Spleen (tissue), 11 donors: ENCODE measurements at regions not wholly inside any gene's neighbourhood (a gene's known extent, or its start where the extent isn't known, plus 50 kb on each side); places are given as distances from the start of the nearest gene placed in this dataset.

Source experiments
- DNase-seq: peaks from one replicate; pipeline ENCODE4 v3.0.0-alpha.2; 2020
- H3K27ac ChIP-seq, 8 donors: fragments of 200-600 bp; sonication (generic) in 7 of 8; 1 replicate in 4 of 8; 2 replicates in 4 of 8; pipeline versions ENCODE4 v1.5.0 to v1.8.0; 2016 to 2021; ENCODE audit warnings: inconsistent platforms in 4 of 8, mild to moderate bottlenecking in 4 of 8, moderate library complexity in 1 of 8
- H3K27me3 ChIP-seq, 7 donors: fragments of 200-600 bp; sonication (generic) in 6 of 7; replicated peaks in 1 of 7; 1 replicate in 4 of 7; 2 replicates in 3 of 7; pipeline versions ENCODE4 v1.5.0 to v1.8.0; 2016 to 2021; ENCODE audit warnings: inconsistent platforms in 3 of 7, mild to moderate bottlenecking in 1 of 7
- H3K36me3 ChIP-seq, 6 donors: fragments of 200-600 bp; sonication (generic) in 5 of 6; 1 replicate in 4 of 6; 2 replicates in 2 of 6; pipeline versions ENCODE4 v1.5.0 to v1.8.0; 2016 to 2021; ENCODE audit warnings: inconsistent platforms in 2 of 6
- H3K4me1 ChIP-seq, 6 donors: fragments of 200-600 bp; sonication (generic) in 5 of 6; 1 replicate in 3 of 6; 2 replicates in 3 of 6; pipeline versions ENCODE4 v1.5.0 to v1.8.0; 2016 to 2021; ENCODE audit warnings: inconsistent platforms in 3 of 6
- H3K4me3 ChIP-seq, 8 donors: fragments of 200-600 bp; sonication (generic) in 7 of 8; 1 replicate in 4 of 8; 2 replicates in 4 of 8; pipeline versions ENCODE4 v1.5.0 to v1.8.0; 2016 to 2021; ENCODE audit warnings: inconsistent platforms in 4 of 8, mild to moderate bottlenecking in 4 of 8, moderate library complexity in 2 of 8
- H3K9me3 ChIP-seq, 8 donors: fragments of 200-600 bp; sonication (generic) in 7 of 8; 1 replicate in 4 of 8; 2 replicates in 4 of 8; pipeline versions ENCODE4 v1.5.0 to v1.8.0; 2016 to 2021; ENCODE audit warnings: inconsistent platforms in 4 of 8
- CTCF ChIP-seq, 11 experiments: fragments of 200-600 bp in 7 of 11; fragments of 450-650 bp in 4 of 11; sonication (generic) in 4 of 11; IDR thresholded peaks in 8 of 11; conservative IDR thresholded peaks in 3 of 11; 1 replicate in 7 of 11; 2 replicates in 4 of 11; pipeline versions ENCODE4 v1.4.0 to v1.8.0; 2016 to 2021; ENCODE audit warnings: antibody characterized with exemption in 11 of 11, inconsistent platforms in 4 of 11, mild to moderate bottlenecking in 1 of 11
- POLR2A ChIP-seq, 3 donors: fragments of 450-650 bp; IDR thresholded peaks; one replicate each; pipeline ENCODE4 v1.5.1; 2017; ENCODE audit warnings: antibody characterized with exemption in 3 of 3, mild to moderate bottlenecking in 1 of 3
- POLR2AphosphoS5 ChIP-seq, 3 donors: sonication (generic); formaldehyde crosslinking; IDR thresholded peaks; one replicate each; pipeline ENCODE4 v1.5.1; 2017; ENCODE audit warnings: antibody characterized with exemption in 3 of 3
- WGBS, 5 donors: extraction: QIAGEN DNeasy Blood & Tissue Kit in 3 of 5; methylation state at CpG; one replicate each; pipeline versions ENCODE4 v1.1.5 to v1.1.7; 2013 to 2018; 5-methylcytosine and 5-hydroxymethylcytosine counted together
- intact Hi-C: fragments of 100-400 bp; cut with DNase I; formaldehyde crosslinking; loops from one replicate; pipeline ENCODE4 v1.15.0; 2023; ENCODE audit warnings: low total_unique reads
- donor health status: healthy with polysubstance abuse.
- donor health status: DM: no; HTN: no; CAD: no; lungs with moderate emphysema.
- donor health status: DM: no; HTN: no; CAD: no.
- donor health status: Bipolar disorder and iron deficiency.
- donor health status: healthy.
- donor health status: DM: no; HTN: no; CAD: no.
- donor health status: DM: yes; HTN: yes; CAD: no.

GRCh38 chr10:100651916-100652315, 93.5 kb upstream of the PAX2 start:
- no peak overlapping the region for H3K4me3 ChIP-seq
- H3K27ac ChIP-seq = no peak overlapping the region
- H3K9me3 ChIP-seq = no peaks in the 10 kb centered on the region
- H3K27me3 ChIP-seq = peaks cover 6 to 90% (median 50%) of the 10 kb centered on the region in 7 donors
- 87 to 95% (median 91%) methylated on average over 5 of the region's 6 CpGs for WGBS, 5 donors
- no peaks in the 10 kb centered on the region for H3K36me3 ChIP-seq
- DNase-seq = no peak
- peaks cover 12 to 39% (median 31%) of the 10 kb centered on the region in 6 donors for H3K4me1 ChIP-seq
- no peak for TF ChIP-seq POLR2AphosphoS5 (IDR thresholded peaks at IDR 0.05)
- TF ChIP-seq POLR2A (IDR thresholded peaks at IDR 0.05) = no peak
- no peak for TF ChIP-seq CTCF (IDR thresholded peaks at IDR 0.05 in 8 of 11, conservative IDR thresholded peaks at IDR 0.05 in 3 of 11)
- intact Hi-C loops = no loop called here

- H3K27ac ChIP-seq = no peak overlapping the region
- no peaks in the 10 kb centered on the region for H3K36me3 ChIP-seq
- no peaks in the 10 kb centered on the region for H3K9me3 ChIP-seq
- intact Hi-C loops = no loop called here
- peaks cover 6 to 90% (median 57%) of the 10 kb centered on the region in 7 donors for H3K27me3 ChIP-seq
- peaks cover 12 to 39% (median 31%) of the 10 kb centered on the region in 6 donors for H3K4me1 ChIP-seq
- WGBS, 5 donors = 50 to 58% (median 52%) methylated on average over 5 to 7 of the region's 7 CpGs
- no peak for DNase-seq
- no peak overlapping the region for H3K4me3 ChIP-seq
- TF ChIP-seq CTCF (IDR thresholded peaks at IDR 0.05 in 8 of 11, conservative IDR thresholded peaks at IDR 0.05 in 3 of 11) (no peak), POLR2A (IDR thresholded peaks at IDR 0.05) (no peak), POLR2AphosphoS5 (IDR thresholded peaks at IDR 0.05) (no peak)
Observed at GRCh38 chr10:100652406-100653135, 92.8 kb upstream of the PAX2 start.

- Histone ChIP-seq H3K27ac (no peak overlapping the region), H3K4me1 (peaks cover 12 to 39% (median 31%) of the 10 kb centered on the region in 6 donors), H3K4me3 (peak overlapping the region in 4 of 8 donors; percentile 26 to 64 (median 32)), H3K9me3 (no peaks in the 10 kb centered on the region), H3K36me3 (no peaks in the 10 kb centered on the region), H3K27me3 (peaks cover 6 to 91% (median 62%) of the 10 kb centered on the region in 7 donors)
- WGBS, 5 donors = 0 to 6% (median 1%) methylated on average over 9 of the region's 9 CpGs
- intact Hi-C loops = no loop called here
- no peak for DNase-seq
- TF ChIP-seq CTCF (IDR thresholded peaks at IDR 0.05 in 8 of 11, conservative IDR thresholded peaks at IDR 0.05 in 3 of 11) = no peak
- TF ChIP-seq POLR2AphosphoS5 (IDR thresholded peaks at IDR 0.05) = no peak
- no peak for TF ChIP-seq POLR2A (IDR thresholded peaks at IDR 0.05)
Observed at GRCh38 chr10:100653238-100653956, 92.0 kb upstream of the PAX2 start.
